Kidney tubule cell (primary cell): ENCODE measurements at regions not wholly inside any gene's neighbourhood (a gene's known extent, or its start where the extent isn't known, plus 50 kb on each side); places are given as distances from the start of the nearest gene placed in this dataset.
A peak's percentile ranks its signal among the peaks of the same experiment; 100 is the strongest.

ENCODE experiments used
- DNase-seq: peaks from one replicate; pipeline ENCODE4 v3.0.0-alpha.2; 2018; ENCODE audit warnings: low spot score

- no peak for DNase-seq
These were observed 549.4 kb upstream of the ATP2B1 start for GRCh38 chr12:90257927-90258624.

- DNase-seq: no peak
These were observed 546.2 kb upstream of the ATP2B1 start for GRCh38 chr12:90254796-90255195.

GRCh38 chr12:90253674-90254181, 545.1 kb upstream of the ATP2B1 start:
- peak; percentile 95 for DNase-seq

GRCh38 chr12:90253136-90253535, 544.5 kb upstream of the ATP2B1 start:
- no peak for DNase-seq

- no peak for DNase-seq
These were observed 542.1 kb upstream of the ATP2B1 start for GRCh38 chr12:90250766-90251165.

- DNase-seq: no peak
These were observed 541.4 kb upstream of the ATP2B1 start for GRCh38 chr12:90250042-90250441.

- no peak for DNase-seq
These were observed 538.0 kb upstream of the ATP2B1 start for GRCh38 chr12:90246688-90247087.

GRCh38 chr12:90245391-90245790, 536.8 kb upstream of the ATP2B1 start:
- no peak for DNase-seq

GRCh38 chr12:90244232-90244631, 535.6 kb upstream of the ATP2B1 start:
- DNase-seq: no peak

GRCh38 chr12:90243211-90243610, 534.6 kb upstream of the ATP2B1 start:
- no peak for DNase-seq

GRCh38 chr12:90239732-90240260, 531.2 kb upstream of the ATP2B1 start:
- no peak for DNase-seq

GRCh38 chr12:90238663-90239271, 530.1 kb upstream of the ATP2B1 start:
- no peak for DNase-seq

- no peak for DNase-seq
These were observed 529.2 kb upstream of the ATP2B1 start for GRCh38 chr12:90237841-90238240.

- DNase-seq: no peak
These were observed 527.0 kb upstream of the ATP2B1 start for GRCh38 chr12:90235642-90236041.

- DNase-seq: no peak
These were observed 525.8 kb upstream of the ATP2B1 start for GRCh38 chr12:90234472-90234871.

GRCh38 chr12:90233168-90234100, 524.8 kb upstream of the ATP2B1 start:
- no peak for DNase-seq

GRCh38 chr12:90229407-90230170, 521.0 kb upstream of the ATP2B1 start:
- no peak for DNase-seq

GRCh38 chr12:90226211-90226610, 517.6 kb upstream of the ATP2B1 start:
- DNase-seq: peak; percentile 37

GRCh38 chr12:90216815-90217214, 508.2 kb upstream of the ATP2B1 start:
- peak; percentile 91 for DNase-seq

GRCh38 chr12:90216020-90216552, 507.4 kb upstream of the ATP2B1 start:
- no peak for DNase-seq

- DNase-seq: peak; percentile 94
These were observed 502.4 kb upstream of the ATP2B1 start for GRCh38 chr12:90211017-90211416.
